ENCODE measurements at regions not wholly inside any gene's neighbourhood (a gene's known extent, or its start where the extent isn't known, plus 50 kb on each side); places are given as distances from the start of the nearest gene placed in this dataset.
"Not testable (repeated sequence)": the region's sequence is repeated elsewhere in the genome, so short reads cannot be mapped to it uniquely, and the experiment has no call there.

DNA sequence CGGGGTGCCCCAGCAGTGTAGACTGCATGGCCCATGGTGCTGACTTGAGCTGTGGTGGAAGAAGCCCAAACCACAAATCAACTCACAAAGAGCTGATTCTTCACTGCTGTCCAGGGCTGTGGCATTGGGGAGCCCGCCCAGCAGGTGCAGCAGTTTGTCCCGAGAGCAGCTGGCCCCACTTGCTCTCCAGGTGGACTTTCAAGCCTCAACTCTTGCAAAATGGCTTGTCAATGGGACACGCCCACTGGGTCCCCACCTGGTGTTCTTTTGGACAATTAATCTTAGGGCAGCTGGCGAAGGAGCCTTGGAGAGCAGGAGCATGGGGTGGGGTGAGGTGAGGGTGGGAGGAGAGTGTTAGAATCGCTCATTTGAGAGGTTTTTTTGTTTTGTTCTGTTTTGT, 117.9 kb downstream of the MYCN start:
- no peak overlapping the region for H3K4me3 ChIP-seq
- TF ChIP-seq, protein P1, sequence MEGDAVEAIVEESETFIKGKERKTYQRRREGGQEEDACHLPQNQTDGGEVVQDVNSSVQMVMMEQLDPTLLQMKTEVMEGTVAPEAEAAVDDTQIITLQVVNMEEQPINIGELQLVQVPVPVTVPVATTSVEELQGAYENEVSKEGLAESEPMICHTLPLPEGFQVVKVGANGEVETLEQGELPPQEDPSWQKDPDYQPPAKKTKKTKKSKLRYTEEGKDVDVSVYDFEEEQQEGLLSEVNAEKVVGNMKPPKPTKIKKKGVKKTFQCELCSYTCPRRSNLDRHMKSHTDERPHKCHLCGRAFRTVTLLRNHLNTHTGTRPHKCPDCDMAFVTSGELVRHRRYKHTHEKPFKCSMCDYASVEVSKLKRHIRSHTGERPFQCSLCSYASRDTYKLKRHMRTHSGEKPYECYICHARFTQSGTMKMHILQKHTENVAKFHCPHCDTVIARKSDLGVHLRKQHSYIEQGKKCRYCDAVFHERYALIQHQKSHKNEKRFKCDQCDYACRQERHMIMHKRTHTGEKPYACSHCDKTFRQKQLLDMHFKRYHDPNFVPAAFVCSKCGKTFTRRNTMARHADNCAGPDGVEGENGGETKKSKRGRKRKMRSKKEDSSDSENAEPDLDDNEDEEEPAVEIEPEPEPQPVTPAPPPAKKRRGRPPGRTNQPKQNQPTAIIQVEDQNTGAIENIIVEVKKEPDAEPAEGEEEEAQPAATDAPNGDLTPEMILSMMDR (IDR thresholded peaks at IDR 0.05) = no peak
- TF ChIP-seq POLR2A (IDR thresholded peaks at IDR 0.05) (no peak), POLR2AphosphoS5 (IDR thresholded peaks at IDR 0.05) (no peak), EP300 (IDR thresholded peaks at IDR 0.05) (no peak)
- H3K27me3 ChIP-seq = no peaks in the 10 kb centered on the region
- H3K27ac ChIP-seq = no peak overlapping the region
- peaks cover 0 to 4% (median 0%) of the 10 kb centered on the region in 3 donors for H3K9me3 ChIP-seq
- no peaks in the 10 kb centered on the region for H3K36me3 ChIP-seq
- 80% methylated on average over 1 of the region's 6 CpGs; no CpG with 5 or more reads in 1 of the 2 donors for WGBS, 2 donors (ENCODE audit: low coverage in 1 of 2)
- ATAC-seq = no peak
- peaks cover 0 to 13% (median 0%) of the 10 kb centered on the region in 3 donors for H3K4me1 ChIP-seq

DNA sequence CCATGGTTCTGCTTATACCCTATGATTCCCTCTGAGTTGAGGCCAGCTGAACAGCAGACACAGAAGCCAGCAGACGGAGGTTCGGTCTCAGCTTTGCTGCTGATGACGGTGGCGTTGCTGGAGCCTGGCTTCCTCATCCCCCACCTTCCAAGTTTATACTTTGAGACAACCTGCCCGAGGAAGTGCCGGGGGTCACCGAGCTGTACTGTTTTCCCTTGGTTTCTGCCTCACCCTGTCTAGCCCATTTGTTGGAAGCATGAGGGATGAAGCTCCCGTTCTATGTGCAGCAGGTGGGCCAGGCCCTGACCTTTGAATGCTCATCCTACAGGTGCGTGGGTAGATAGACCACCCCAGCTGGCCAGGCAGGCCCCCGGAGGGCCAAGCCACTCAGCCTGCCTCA, 117.3 kb downstream of the MYCN start:
- no peak overlapping the region for H3K27ac ChIP-seq
- no peaks in the 10 kb centered on the region for H3K9me3 ChIP-seq
- no peak for ATAC-seq
- no peak overlapping the region for H3K4me3 ChIP-seq
- no CpG with 5 or more reads among the region's 10 CpGs for WGBS, 2 donors (ENCODE audit: low coverage in 1 of 2)
- H3K27me3 ChIP-seq = no peaks in the 10 kb centered on the region
- no peaks in the 10 kb centered on the region for H3K36me3 ChIP-seq
- TF ChIP-seq POLR2A (IDR thresholded peaks at IDR 0.05) (no peak), POLR2AphosphoS5 (IDR thresholded peaks at IDR 0.05) (no peak), EP300 (IDR thresholded peaks at IDR 0.05) (no peak)
- TF ChIP-seq, protein P1 (IDR thresholded peaks at IDR 0.05) = no peak
- H3K4me1 ChIP-seq = peaks cover 0 to 13% (median 0%) of the 10 kb centered on the region in 3 donors

DNA sequence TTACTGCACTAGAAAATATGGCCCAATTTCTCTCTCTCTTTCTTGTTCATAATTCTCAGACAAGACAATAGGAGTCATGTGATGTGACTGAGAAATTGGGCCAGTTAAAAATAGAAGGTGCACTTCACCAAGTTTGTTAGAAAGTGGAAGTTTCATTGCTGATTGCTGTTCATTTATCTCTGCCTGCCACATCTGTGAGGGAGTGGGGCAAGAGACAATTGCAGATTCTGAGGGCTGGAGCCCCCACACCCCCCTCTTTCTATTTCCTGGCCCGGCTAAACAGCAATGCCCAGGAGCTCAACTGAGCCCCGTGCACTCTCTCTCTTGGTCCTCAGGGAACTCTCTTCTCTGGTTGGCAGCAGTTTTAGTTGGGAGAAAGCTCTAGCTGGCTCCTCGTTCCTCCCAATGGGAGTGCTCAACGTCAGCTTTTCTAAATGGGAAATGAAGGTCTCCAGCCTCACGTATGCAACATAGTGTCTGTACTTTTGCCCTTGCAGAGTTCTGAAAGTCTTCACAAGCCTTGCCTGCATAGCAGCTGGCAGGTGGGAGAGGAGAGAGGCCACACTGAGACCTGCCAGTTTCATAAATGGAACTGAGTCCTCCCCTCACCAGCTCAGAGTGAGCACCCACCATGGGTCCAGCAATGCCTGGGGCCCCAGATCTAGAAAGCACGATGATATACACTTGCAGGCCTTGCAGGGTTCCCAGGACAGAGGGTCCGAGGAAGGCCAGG, 115.7 kb downstream of the MYCN start:
- Histone ChIP-seq H3K4me1 (peaks cover 0 to 13% (median 0%) of the 10 kb centered on the region in 3 donors), H3K36me3 (no peaks in the 10 kb centered on the region), H3K27me3 (no peaks in the 10 kb centered on the region), H3K9me3 (no peaks in the 10 kb centered on the region), H3K4me3 (no peak overlapping the region), H3K27ac (no peak overlapping the region)
- 40 to 67% methylated on average over 1 to 3 of the region's 7 CpGs for WGBS, 2 donors (ENCODE audit: low coverage in 1 of 2)
- ATAC-seq = no peak
- no peak for TF ChIP-seq EP300 (IDR thresholded peaks at IDR 0.05)

DNA sequence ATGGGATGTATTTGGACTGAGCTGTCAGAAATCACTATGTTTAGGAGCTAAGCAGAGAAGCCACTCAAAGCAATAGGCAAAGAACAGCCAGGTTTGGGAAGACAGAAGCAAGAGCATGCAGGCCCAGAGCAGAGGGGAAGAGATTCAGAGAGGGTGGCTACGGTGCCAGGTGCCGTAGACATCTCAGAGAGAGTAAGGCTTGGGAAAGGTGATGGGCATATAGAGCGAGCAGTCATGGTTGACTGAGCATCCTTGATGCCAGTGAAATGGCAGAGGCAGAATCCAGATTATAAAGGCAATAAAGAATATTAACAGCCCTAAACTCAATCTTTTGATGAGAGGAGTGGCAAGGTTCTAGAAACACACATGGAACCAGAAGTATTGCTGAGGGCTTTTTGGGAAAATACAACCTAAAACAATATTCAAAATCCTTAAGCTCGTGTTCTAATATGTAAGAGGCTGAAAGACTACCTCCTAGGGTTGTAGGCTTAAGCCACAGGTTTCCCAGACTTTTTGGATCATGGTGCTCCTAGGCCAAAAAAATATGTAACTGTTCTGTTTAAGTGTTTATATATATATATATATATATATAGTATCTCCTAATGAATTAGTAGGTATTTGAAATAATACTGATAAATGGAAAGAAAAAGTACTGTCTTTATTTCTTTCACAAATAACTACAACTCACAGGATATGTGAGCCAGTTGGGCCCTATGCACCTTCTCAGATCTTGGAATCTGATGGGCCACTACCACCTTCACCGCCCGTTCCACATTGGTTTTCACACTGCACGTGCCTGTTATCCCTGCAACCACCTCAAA, 113.3 kb downstream of the MYCN start:
- 84 to 88% methylated on average over 7 of the region's 7 CpGs for WGBS, 2 donors (ENCODE audit: low coverage in 1 of 2)
- Histone ChIP-seq H3K27me3 (no peaks in the 10 kb centered on the region), H3K4me3 (no peak overlapping the region), H3K36me3 (no peaks in the 10 kb centered on the region), H3K9me3 (no peaks in the 10 kb centered on the region), H3K27ac (no peak overlapping the region), H3K4me1 (peaks cover 0 to 13% (median 0%) of the 10 kb centered on the region in 3 donors)
- ATAC-seq = no peak
- TF ChIP-seq, protein P1 (IDR thresholded peaks at IDR 0.05) = no peak
- TF ChIP-seq POLR2AphosphoS5 (IDR thresholded peaks at IDR 0.05) (no peak), EP300 (IDR thresholded peaks at IDR 0.05) (no peak), POLR2A (IDR thresholded peaks at IDR 0.05) (no peak)

DNA sequence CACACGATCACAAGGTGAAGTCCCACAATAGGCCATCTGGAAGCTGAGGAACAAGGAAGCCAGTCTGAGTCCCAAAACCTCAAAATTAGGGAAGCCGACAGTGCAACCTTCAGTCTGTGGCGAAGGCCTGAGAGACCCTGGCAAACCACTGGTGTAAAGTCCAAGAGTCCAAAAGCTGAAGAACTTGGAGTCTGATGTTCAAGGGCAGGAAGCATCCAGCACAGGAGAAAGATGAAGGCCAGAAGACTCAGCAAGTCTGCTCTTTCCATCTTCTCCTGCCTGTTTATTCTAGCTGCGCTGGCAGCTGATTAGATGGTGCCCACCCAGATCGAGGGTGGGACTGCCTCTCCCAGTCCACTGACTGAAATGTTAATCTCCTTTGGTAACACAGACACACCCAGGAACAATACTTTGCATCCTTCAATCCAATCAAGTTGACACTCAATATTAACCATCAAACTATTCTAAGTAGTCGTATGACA, 112.3 kb downstream of the MYCN start:
- peaks cover 0 to 13% (median 0%) of the 10 kb centered on the region in 3 donors for H3K4me1 ChIP-seq
- not testable (repeated sequence) for H3K4me3 ChIP-seq, H3K9me3 ChIP-seq, H3K27me3 ChIP-seq, H3K36me3 ChIP-seq, ATAC-seq, H3K27ac ChIP-seq
- WGBS, 2 donors (ENCODE audit: low coverage in 1 of 2) = 88 to 100% methylated on average over 2 to 4 of the region's 6 CpGs

Measured in gastroesophageal sphincter (tissue), 4 donors.